Heart right ventricle (tissue), 16 donors: ENCODE measurements at regions not wholly inside any gene's neighbourhood (a gene's known extent, or its start where the extent isn't known, plus 50 kb on each side); places are given as distances from the start of the nearest gene placed in this dataset.

Experiments
- ATAC-seq, 8 donors: fragments of 200-7000 bp; cut with Tn5 transposase; one replicate each; pipeline ENCODE4 v1.9.1; 2020; ENCODE audit warnings: mild to moderate bottlenecking in 8 of 8, moderate library complexity in 8 of 8, moderate number of reproducible peaks in 1 of 8
- DNase-seq, 2 donors: peaks; one replicate each; pipeline ENCODE4 v3.0.0-alpha.2; 2020
- H3K27ac ChIP-seq, 10 donors: fragments of 200-600 bp; sonication (generic) in 2 of 10; one replicate each; pipeline versions ENCODE4 v1.5.0 to v1.8.0; 2020 to 2022; ENCODE audit warnings: mild to moderate bottlenecking in 3 of 10
- H3K27me3 ChIP-seq, 7 donors: fragments of 200-600 bp; one replicate each; pipeline ENCODE4 v1.8.0; 2021 to 2022; ENCODE audit warnings: mild to moderate bottlenecking in 2 of 7
- H3K36me3 ChIP-seq, 9 donors: fragments of 200-600 bp; sonication (generic) in 1 of 9; one replicate each; pipeline versions ENCODE4 v1.5.0 to v1.8.0; 2020 to 2022; ENCODE audit warnings: mild to moderate bottlenecking in 2 of 9
- H3K4me1 ChIP-seq, 9 donors: fragments of 200-600 bp; sonication (generic) in 1 of 9; one replicate each; pipeline versions ENCODE4 v1.5.0 to v1.8.0; 2020 to 2022; ENCODE audit warnings: mild to moderate bottlenecking in 4 of 9
- H3K4me3 ChIP-seq, 10 donors: fragments of 200-600 bp; sonication (generic) in 2 of 10; one replicate each; pipeline versions ENCODE4 v1.5.0 to v1.8.0; 2020 to 2022; ENCODE audit warnings: mild to moderate bottlenecking in 7 of 10, moderate library complexity in 2 of 10
- H3K9me3 ChIP-seq, 11 donors: fragments of 200-600 bp in 10 of 11; sonication (generic) in 2 of 11; one replicate each; pipeline versions ENCODE4 v1.5.0 to v1.8.0; 2013 to 2022; ENCODE audit warnings: mild to moderate bottlenecking in 2 of 11, control low read depth in 1 of 11, moderate library complexity in 1 of 11
- WGBS, 2 donors: extraction: QIAGEN DNeasy Blood & Tissue Kit; methylation state at CpG; one replicate each; pipeline ENCODE4 v1.1.7; 2013; ENCODE audit warnings: inconsistent platforms in 1 of 2; 5-methylcytosine and 5-hydroxymethylcytosine counted together
- intact Hi-C, 10 donors: fragments of 100-400 bp; cut with DNase I; formaldehyde crosslinking; loops; one replicate each; pipeline versions ENCODE4 v1.11.1 to v1.14.2; 2022
- TF ChIP-seq, protein P1 (sequence below), 9 donors: fragments of 200-600 bp; sonication (generic) in 2 of 9; IDR thresholded peaks; one replicate each; pipeline versions ENCODE4 v1.5.0 to v1.8.0; 2021 to 2022; ENCODE audit warnings: antibody characterized with exemption in 9 of 9, mild to moderate bottlenecking in 5 of 9, moderate library complexity in 1 of 9
- donor health status: Arrhythmogenic right ventricular cardiomyopathy.
- donor health status: ischemic (EF 13 %, LVEDD 7.1; RV severe dilation, severe dysfunction).
- donor health status: healthy with polysubstance abuse.
- donor health status: DM: no; HTN: yes; CAD: no.
- donor health status: DM: no; HTN: no; CAD: no.
- donor health status: ischemic (EF 25% LVEDD 6.9; RV normal size, moderate dysfunction).
- donor health status: ischemic (EF 25% LVEDD 5.7; RV mildly dilated, moderate dysfunction).
- donor health status: healthy.
- donor health status: DM: yes; HTN: yes; CAD: no.
- donor health status: Ischemic cardiomyopathy.
- donor health status: ischemic (EF 35%, LVEDD 5.7; RV mildly dilated, moderate dysfunction).
- donor health status: nonischemic (EF 11% LVEDD 7.7; RV severe dilation, severe dysfunction).
- donor health status: DM: yes; HTN: yes; CAD: no.
- donor health status: PGD.
- donor health status: ischemic (EF 29% LVEDD 5.4; RV normal size, mild dysfunction).
- donor health status: nonischemic (EF 23%, LVEDD 6.1; RV moderate dilation, normal function).

DNA sequence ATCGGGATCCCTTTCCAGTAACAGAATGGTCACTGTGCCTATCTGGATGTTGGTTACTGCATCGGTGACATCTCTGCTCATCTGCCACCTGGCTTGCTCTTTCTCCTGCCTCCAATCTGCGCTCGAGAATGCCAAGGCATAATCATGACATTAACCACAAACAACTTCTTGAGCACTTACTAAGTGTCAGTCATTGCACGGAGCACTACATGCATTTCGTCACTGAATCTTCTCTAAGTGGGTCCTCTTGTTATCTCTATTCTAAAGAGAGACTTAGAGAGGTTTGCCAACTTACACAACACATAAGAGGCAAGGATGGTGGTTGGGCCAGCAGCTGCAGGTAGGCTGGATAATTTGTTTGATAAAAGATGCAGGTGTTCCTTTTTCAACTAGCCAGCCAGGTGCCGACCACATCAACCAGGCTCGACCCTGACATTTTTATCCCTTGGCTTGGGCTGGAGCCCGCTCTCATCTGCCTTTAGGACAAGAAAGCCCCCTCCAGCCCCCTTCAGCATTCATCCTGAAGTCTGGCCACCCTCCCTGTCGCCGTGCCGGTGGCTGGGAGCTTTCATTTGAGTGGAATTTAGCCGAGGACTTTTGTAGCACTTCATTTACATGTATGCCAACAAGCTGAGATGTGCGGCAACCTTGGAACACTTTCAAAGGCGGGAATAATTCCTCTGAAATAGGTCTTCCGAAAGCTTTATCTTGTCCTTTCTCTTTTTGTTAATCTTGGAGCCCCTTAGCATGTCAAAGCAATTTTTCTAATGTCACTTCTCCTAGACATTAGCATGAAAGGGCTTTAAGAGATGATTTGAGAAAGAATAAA, 89.3 kb upstream of the NKD1 start:
- DNase-seq (no peak), ATAC-seq (peak in 1 of 8 donors; percentile 65)
- TF ChIP-seq, protein P1, sequence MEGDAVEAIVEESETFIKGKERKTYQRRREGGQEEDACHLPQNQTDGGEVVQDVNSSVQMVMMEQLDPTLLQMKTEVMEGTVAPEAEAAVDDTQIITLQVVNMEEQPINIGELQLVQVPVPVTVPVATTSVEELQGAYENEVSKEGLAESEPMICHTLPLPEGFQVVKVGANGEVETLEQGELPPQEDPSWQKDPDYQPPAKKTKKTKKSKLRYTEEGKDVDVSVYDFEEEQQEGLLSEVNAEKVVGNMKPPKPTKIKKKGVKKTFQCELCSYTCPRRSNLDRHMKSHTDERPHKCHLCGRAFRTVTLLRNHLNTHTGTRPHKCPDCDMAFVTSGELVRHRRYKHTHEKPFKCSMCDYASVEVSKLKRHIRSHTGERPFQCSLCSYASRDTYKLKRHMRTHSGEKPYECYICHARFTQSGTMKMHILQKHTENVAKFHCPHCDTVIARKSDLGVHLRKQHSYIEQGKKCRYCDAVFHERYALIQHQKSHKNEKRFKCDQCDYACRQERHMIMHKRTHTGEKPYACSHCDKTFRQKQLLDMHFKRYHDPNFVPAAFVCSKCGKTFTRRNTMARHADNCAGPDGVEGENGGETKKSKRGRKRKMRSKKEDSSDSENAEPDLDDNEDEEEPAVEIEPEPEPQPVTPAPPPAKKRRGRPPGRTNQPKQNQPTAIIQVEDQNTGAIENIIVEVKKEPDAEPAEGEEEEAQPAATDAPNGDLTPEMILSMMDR (IDR thresholded peaks at IDR 0.05) = no peak
- Histone ChIP-seq H3K4me3 (no peak overlapping the region), H3K27me3 (peaks cover 0 to 93% (median 82%) of the 10 kb centered on the region in 7 donors), H3K9me3 (no peaks in the 10 kb centered on the region), H3K4me1 (no peaks in the 10 kb centered on the region), H3K27ac (no peak overlapping the region), H3K36me3 (no peaks in the 10 kb centered on the region)
- intact Hi-C loops = no loop called here
- WGBS, 2 donors = 26 to 38% methylated on average over 16 of the region's 16 CpGs

DNA sequence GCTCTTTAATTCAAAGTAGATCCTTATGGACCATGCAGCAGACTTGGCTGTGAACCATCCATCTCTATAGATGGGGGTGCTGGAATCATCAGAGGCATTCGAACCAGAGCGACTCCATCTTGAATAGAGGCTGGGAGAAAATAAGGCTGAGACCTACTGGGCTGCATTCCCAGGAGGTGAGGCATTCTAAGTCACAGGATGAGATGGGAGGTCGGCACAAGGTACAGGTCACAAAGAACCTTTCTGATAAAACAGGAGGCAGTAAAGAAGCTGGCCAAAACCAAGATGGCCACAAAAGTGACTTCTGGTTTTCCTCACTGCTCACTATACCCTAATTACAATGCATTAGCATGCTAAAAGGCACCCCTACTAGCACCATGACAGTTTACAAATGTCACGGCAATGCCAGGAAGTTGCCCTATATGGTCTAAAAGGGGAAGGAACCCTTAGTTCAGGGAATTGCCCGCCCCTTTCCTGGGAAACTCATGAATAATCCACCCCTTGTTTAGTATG, 89.2 kb upstream of the BRD7 start:
- WGBS, 2 donors = 66 to 70% methylated on average over 5 of the region's 5 CpGs
- no peak for DNase-seq
- Histone ChIP-seq H3K4me3 (no peak overlapping the region), H3K27ac (no peak overlapping the region), H3K36me3 (no peaks in the 10 kb centered on the region), H3K27me3 (peaks cover 0 to 89% (median 78%) of the 10 kb centered on the region in 7 donors), H3K9me3 (no peaks in the 10 kb centered on the region), H3K4me1 (no peaks in the 10 kb centered on the region)
- intact Hi-C loops = no loop called here
- ATAC-seq = no peak
- TF ChIP-seq, protein P1 (IDR thresholded peaks at IDR 0.05) = no peak

DNA sequence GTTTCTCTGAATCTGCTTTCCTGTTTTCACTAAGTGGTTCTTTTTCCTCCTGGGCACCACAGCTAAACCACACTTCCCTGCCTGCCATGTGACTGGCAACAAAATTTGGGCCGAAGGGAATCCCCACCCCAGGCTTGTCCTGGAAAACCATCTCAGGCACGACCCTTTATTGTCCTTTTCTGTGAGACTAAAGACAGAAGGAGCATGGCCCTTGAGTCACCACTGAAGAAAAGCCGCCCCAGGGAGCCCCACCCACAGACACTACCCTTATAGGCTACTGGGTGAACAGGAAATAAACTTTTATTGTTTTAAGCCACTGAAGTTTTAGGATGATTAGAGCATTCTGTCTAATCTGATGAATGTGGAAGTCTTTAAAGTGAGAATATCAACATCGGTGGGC, 88.6 kb upstream of the BRD7 start:
- no peak overlapping the region for H3K27ac ChIP-seq
- DNase-seq (no peak), ATAC-seq (no peak)
- H3K4me1 ChIP-seq = no peaks in the 10 kb centered on the region
- intact Hi-C loops = no loop called here
- no peaks in the 10 kb centered on the region for H3K9me3 ChIP-seq
- WGBS, 2 donors = 62 to 68% methylated on average over 4 of the region's 4 CpGs
- TF ChIP-seq, protein P1 (IDR thresholded peaks at IDR 0.05) = no peak
- H3K27me3 ChIP-seq = peaks cover 0 to 88% (median 74%) of the 10 kb centered on the region in 7 donors
- H3K36me3 ChIP-seq = no peaks in the 10 kb centered on the region
- H3K4me3 ChIP-seq = no peak overlapping the region

DNA sequence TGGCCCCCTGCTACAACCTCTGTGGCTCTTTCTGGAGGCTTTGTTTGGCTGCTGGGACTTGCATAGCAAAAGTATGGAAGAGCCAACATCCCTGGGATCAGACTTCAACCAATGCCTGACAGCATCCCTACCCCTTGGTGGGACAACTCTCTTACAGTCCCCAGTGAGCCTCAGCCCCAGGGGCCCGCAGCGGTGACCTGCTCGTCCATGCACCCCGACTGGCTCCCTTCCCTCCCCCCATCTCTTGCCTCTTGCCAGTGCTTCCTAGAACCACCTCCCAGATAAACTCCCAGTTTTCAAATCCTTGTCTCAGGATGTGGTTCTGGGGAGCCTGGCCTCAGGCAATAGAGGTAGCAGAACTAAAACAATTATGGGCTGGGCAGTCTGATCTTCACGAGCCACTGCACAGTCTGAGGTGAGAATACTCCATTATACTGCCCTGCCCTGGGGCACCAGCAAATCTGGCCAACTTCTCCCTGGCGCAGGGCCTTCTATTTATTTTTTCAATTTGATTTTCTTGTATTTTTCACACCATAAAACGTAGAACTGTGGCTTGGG, 86.6 kb upstream of the BRD7 start:
- H3K27me3 ChIP-seq = peaks cover 0 to 79% (median 55%) of the 10 kb centered on the region in 7 donors
- WGBS, 2 donors = 60 to 64% methylated on average over 7 of the region's 7 CpGs
- no peaks in the 10 kb centered on the region for H3K36me3 ChIP-seq
- TF ChIP-seq, protein P1 (IDR thresholded peaks at IDR 0.05) = no peak
- no peak overlapping the region for H3K4me3 ChIP-seq
- no peak for ATAC-seq
- H3K27ac ChIP-seq = no peak overlapping the region
- no peaks in the 10 kb centered on the region for H3K4me1 ChIP-seq
- DNase-seq = no peak
- intact Hi-C loops = no loop called here
- H3K9me3 ChIP-seq = no peaks in the 10 kb centered on the region
